IMR-90 (cell line): ENCODE measurements at regions not wholly inside any gene's neighbourhood (a gene's known extent, or its start where the extent isn't known, plus 50 kb on each side); places are given as distances from the start of the nearest gene placed in this dataset.

ENCODE experiments used
- CHD1 ChIP-seq: IDR thresholded peaks from 2 replicates; pipeline ENCODE4 v1.6.1; 2012; ENCODE audit warnings: low read depth, low read length, improper control_type of control experiment
- CTCF ChIP-seq: conservative IDR thresholded peaks from 2 replicates; pipeline ENCODE4 v1.5.1; 2012; ENCODE audit warnings: mild to moderate bottlenecking, low read depth, low read length, improper control_type of control experiment
- ELK1 ChIP-seq: fragments of 150-350 bp; IDR thresholded peaks from 2 replicates; pipeline ENCODE4 v1.6.1; 2016; ENCODE audit warnings: low read depth, mild to moderate bottlenecking, low read length, moderate library complexity, borderline replicate concordance
- FOS ChIP-seq: fragments of 150-350 bp; IDR thresholded peaks from 2 replicates; pipeline ENCODE4 v1.6.1; 2016; ENCODE audit warnings: low read depth, low read length
- MAFK ChIP-seq: IDR thresholded peaks from 2 replicates; pipeline ENCODE4 v1.6.1; 2012; ENCODE audit warnings: low read depth, low read length, improper control_type of control experiment
- MAZ ChIP-seq: IDR thresholded peaks from 2 replicates; pipeline ENCODE4 v1.6.1; 2012; ENCODE audit warnings: low read depth, mild to moderate bottlenecking, low read length, improper control_type of control experiment, moderate library complexity, borderline replicate concordance
- MXI1 ChIP-seq: IDR thresholded peaks from 2 replicates; pipeline ENCODE4 v1.6.1; 2012; ENCODE audit warnings: low read depth, mild to moderate bottlenecking, low read length, moderate library complexity, borderline replicate concordance
- POLR2A ChIP-seq: IDR thresholded peaks from 2 replicates; pipeline ENCODE4 v1.6.1; 2012; ENCODE audit warnings: mild to moderate bottlenecking, low read depth, low read length
- RAD21 ChIP-seq: IDR thresholded peaks from 2 replicates; pipeline ENCODE4 v1.6.1; 2012; ENCODE audit warnings: low read length, improper control_type of control experiment
- RCOR1 ChIP-seq: IDR thresholded peaks from 2 replicates; pipeline ENCODE4 v1.6.1; 2012; ENCODE audit warnings: mild to moderate bottlenecking, low read length, improper control_type of control experiment; ENCODE audit not compliant: insufficient replicate concordance
- SMC3 ChIP-seq: fragments of 150-350 bp; IDR thresholded peaks from 2 replicates; pipeline ENCODE4 v1.6.1; 2016; ENCODE audit warnings: low read depth, mild to moderate bottlenecking, antibody characterized with exemption, low read length, moderate library complexity
- USF2 ChIP-seq: fragments of 150-350 bp; IDR thresholded peaks from 2 replicates; pipeline ENCODE4 v1.6.1; 2017; ENCODE audit warnings: mild to moderate bottlenecking, antibody characterized with exemption, low read length, low read depth

- no peak for TF ChIP-seq MXI1
- no peak for TF ChIP-seq CTCF
- TF ChIP-seq POLR2A: no peak
- no peak for TF ChIP-seq SMC3
- TF ChIP-seq RAD21: no peak
- no peak for TF ChIP-seq MAFK
- no peak for TF ChIP-seq ELK1
- TF ChIP-seq CHD1: no peak
- no peak for TF ChIP-seq RCOR1
- no peak for TF ChIP-seq MAZ
- TF ChIP-seq FOS: no peak
- no peak for TF ChIP-seq USF2
These were observed 228.8 kb upstream of the KIAA1217 start for GRCh38 chr10:23980094-23980493.
